ENCODE measurements at regions not wholly inside any gene's neighbourhood (a gene's known extent, or its start where the extent isn't known, plus 50 kb on each side); places are given as distances from the start of the nearest gene placed in this dataset.

DNA sequence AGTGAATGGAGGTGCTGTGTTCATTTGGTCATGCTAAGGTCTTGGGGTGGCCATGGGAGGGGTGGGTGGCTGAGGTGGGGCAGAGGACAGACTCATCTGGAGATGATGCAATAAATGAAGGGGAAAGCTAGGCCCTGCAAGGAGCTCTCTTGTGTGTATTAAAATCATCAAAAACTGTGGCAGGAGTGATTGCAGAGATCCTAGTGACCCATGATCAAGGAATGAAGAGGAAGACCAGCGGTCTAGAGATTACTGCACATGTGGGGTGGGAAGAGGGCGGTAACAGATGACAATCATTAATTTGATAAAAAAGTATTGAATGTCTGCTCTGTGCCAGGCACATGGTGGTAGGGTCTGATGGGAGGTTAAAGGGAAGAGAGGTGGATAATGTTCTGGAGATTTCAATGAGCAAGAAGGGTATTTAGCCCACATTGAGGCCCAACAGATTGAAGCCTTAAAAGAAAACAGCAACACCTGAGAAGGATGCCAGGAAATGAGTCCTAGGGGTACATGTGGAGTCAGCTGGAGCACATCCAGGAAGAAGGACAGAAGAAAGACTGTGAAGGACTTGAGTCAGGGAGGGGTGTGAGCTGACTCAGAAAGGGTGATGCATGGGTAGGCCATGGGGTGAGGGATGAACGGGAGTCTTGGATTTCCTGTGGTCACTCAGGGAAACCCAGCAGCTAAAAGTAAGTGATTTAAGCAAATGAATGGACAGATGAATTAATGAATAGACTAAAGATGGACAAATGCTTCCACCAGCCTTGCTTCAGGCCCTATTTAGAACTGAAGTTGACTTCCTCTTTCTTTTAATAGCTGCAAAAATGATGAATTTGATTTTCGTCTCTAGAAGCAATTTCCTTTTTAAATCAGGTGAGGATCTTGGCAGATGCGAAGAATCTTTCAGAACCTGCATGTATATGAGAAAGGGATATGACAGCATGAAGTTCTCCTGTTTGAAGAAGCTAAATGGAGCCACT, 83.1 kb upstream of the IGFBP3 start:
- no peak for DNase-seq (ENCODE audit: low read depth, low spot score)

DNA sequence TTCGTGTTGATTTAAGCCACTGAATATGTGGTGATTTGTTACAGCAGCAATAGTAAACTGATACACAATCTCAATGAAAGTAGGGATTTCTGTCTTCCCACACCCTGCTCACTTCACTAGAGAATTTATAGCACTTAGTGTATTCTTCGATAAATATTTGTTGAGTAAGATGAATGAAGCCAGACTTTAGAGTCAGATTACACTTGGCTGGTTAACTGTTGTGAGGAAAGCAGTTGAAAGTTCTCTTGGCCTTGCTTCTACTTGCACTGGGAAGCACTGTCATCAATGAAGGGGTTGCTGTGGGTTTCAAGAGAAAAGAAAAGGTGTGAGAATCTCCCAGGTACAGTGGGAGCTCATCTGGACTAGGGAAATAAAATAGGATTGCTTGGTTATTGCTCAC, 82.1 kb upstream of the IGFBP3 start:
- DNase-seq (ENCODE audit: low read depth, low spot score) = no peak

DNA sequence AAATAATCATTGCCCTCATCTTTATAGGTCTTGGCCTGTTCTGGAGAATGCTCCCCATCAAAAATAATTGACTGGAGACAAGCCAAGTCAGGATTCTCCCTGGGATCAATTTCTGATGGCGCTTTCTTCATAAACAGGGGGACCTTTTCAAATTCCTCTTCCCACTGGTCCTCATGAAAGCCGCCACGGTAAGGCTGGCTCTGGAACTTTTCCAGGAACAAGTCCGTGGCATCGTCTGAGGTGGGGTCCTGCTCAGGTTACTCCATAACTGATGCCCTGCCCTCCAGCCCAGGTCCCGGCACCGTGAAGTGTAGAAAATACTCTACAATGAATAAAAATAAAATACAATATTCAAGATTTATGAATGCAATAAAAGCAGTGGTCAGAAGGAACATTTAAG, 79.4 kb upstream of the IGFBP3 start:
- DNase-seq (ENCODE audit: low read depth, low spot score) = no peak

DNA sequence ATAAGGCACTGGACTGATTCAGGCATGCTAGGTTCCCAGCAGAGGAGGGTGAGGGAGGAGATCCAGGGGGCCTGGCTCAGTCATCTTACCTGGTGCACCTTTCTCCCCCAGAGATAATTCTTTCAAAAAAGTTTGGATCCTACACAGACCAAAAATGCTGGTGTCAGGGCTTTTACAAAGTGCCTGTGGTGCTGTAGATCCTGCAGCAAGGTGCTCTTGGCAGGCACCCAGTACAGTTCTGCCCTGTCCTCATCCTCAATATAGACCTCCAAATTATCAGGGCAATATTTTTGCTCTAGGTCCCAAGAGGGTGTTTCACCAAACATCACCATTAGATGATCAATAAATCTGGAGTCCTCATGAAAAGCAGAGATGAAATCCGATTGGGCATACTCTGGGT, 78.5 kb upstream of the IGFBP3 start:
- DNase-seq (ENCODE audit: low read depth, low spot score) = no peak

DNA sequence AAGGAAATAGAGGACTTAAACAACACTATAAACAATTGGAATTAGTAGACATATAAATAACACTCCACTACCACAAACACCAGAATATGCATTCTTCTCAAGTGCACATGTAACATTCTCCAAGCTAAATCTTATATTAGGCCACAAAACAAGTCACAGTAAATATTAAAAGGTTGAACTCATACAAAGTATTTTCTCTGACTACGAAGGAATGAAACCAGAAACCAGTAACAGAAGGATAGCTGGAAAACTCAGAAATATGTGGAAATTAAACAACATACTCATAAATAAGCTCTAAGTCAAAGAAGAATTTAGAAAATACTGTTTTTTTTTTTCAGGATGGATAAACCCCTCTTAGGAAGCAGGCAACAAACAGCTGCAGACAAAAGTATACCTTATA, 77.4 kb upstream of the IGFBP3 start:
- no peak for DNase-seq (ENCODE audit: low read depth, low spot score)

DNA sequence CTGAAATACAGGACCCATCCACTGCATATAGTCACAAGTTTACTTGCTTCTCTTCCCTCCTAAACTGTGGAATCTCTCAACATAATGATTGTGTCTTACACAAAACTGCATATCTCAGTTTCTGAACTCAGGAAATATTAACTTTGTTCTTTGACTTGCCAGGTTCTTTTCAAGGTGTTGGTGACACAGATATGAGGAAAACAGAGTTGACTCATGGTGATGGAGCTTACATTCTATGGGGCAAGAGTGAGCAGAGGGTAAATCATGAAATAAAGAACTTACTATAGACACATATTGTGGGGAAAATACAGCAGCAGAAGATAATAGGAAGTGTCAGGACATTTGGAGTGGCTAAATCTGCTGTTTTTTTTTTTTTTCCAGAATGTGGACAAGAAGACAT, 72.5 kb upstream of the IGFBP3 start:
- DNase-seq (ENCODE audit: low read depth, low spot score) = no peak

DNA sequence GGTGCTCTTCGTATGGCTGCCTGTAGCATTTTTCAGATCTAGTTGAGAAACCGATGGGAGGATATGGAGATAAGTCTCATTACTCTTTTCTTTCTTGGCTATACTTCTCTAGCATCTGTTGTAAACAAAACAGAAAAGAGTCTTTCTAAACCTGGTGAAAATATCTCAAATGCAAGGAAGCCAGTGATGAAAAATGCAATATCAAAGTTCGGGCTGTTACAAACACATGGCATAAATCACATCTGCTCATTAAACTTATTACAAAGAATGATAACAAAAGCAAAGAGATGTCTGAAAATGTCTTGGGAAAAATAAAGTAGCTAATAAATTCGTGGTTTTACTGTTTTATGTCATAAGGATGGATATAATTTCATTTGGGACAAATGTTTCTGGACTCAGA, 71.8 kb upstream of the IGFBP3 start:
- DNase-seq (ENCODE audit: low read depth, low spot score) = no peak

DNA sequence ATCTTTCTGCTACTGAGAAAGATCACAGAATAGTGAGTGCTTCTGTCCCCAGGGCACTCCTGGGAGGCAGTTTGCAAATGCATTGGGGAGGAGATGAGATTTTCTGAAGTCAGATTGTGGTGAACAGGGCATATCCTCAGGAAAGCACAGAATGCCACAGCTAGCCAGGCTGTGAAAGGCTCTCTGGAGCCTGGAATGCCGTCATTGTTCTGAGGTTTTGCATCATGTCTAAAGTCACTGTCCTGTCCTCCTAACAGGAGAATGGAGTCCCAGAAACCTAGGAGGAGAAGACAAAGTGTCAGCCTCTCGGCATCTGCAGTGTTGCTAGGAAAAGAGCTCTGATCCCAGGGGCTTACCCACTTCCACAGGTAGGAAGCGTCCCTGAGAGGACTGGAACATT, 69.2 kb upstream of the IGFBP3 start:
- DNase-seq (ENCODE audit: low read depth, low spot score) = no peak

DNA sequence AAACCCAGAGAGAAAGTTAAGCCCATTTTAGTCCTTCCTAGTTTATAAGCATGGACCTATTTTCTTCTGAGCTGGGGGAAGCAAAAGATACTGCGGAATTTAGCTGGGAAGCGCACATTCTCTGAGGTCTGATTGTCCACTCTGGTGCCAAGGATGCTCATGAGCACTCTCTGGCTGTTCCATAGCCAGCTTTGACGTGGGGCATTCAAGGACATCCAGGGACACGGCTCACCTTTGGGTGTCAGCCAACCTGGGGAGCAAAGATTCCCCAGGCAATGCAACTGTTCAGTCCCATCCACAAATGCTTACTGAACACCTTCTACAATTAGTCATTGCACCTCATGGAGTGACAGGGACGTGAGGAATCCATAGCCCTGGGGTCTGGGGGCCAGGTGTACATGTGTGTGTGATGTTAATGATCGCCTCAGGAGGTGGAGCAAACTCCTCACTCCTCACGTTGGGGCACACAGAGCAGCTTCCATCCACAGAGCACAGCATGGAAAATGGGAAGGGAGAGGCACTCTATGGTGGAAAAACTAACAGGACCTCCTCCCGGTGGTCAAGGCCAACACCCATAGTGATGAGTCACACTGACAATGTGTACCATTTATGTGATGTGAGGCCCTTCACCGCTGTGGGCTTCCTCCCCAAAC, 67.5 kb upstream of the IGFBP3 start:
- DNase-seq (ENCODE audit: low read depth, low spot score) = no peak

DNA sequence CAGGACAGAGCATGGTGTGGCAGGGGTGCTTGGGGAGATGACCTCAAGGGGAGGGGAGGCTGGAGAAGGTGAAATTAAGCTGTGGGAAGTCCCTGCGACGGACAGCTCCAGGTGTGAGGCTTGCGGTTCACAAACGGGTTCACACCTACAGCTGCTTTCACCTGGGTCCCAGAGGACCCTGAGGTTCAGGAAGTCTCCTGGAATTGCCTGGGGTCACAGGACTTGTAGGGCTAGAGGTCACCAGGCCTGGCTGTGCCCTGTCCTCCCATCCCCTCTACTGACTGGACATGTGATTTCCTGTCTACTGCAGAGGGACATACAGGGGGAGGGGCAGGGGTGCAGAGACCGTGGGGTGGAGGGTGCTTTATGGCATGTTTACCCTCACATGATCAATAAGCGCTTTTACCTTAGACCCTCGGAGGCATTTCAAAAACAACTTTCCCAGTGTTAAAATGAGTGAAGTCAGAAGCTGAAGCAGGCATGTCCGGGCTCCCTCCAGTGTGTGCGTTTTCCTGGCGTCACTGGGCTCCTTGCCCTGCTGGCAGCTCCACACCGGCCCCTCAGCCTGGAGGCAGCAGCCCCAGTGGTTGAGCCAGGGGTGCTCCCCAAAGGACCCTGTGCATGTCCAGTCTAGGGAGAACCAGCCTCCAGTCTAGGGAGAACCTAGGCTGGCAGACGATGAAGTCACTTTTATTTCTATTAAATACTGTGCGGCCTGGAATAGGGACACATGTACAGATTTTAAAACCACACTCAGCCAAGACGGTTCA, 66.6 kb upstream of the IGFBP3 start:
- DNase-seq (ENCODE audit: low read depth, low spot score) = no peak

DNA sequence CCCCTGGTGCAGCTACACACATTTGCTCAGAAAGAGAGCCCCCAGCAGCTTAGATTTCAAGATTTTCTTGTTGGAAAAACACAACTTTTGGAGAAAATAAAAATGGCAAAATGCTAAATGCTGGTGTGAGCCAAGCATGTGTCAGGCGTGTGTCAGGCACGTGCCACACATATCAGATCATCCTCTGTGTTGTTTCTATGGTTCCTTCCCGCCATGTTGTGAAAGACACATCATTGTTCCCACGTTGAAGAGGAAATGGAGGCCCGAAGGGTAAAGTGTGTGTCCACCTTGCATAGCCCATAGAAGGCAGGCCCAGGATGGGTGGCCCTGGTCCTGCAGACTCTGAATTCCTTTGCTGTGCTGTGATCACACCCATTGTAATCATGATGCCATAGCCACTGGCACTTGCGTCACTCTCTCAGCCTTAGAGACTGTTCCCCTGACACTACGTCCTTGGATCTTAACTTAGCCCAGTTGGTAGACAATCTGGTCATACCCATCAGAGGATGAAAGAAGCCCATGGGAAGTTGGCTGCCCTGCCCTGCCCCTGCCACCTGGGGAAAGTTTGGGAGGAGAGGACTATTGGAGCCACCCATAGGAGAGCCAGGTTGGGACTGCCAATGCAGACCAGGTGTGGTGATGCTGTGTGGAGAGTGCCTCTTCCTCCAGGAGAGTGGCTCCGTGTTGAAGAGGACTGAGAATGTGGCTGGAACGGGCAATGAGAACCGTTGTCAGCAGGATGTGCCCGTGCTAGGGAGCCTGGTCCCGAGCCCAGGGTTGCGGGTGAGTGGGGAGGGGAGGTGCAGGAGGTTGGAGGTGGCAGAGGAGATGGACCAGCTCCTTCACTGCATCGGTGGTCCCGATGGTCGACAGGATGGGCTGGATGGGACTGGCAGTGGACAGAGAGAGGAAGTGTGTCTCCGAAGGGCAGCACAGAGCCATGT, 65.6 kb upstream of the IGFBP3 start:
- DNase-seq (ENCODE audit: low read depth, low spot score) = no peak

DNA sequence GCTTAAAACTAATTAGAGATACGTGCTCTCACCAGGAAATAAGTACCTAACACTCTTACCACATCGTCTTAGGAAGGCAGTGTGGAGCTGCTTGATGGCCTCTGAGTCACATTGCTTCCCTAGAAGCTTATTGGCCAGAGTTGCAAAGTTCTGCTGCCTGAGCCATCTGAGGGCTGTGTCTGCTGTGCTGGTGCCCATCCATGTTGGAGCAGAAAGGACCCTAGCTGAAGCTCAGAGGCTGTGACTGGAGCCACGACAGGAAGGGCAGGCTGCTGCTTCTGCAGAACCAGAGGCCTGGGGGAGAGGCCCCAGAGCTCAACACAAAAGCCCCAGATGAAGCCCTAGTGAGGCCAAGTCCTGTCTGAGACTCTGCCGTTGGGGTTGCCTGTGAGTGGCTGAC, 64.8 kb upstream of the IGFBP3 start:
- DNase-seq (ENCODE audit: low read depth, low spot score) = no peak

DNA sequence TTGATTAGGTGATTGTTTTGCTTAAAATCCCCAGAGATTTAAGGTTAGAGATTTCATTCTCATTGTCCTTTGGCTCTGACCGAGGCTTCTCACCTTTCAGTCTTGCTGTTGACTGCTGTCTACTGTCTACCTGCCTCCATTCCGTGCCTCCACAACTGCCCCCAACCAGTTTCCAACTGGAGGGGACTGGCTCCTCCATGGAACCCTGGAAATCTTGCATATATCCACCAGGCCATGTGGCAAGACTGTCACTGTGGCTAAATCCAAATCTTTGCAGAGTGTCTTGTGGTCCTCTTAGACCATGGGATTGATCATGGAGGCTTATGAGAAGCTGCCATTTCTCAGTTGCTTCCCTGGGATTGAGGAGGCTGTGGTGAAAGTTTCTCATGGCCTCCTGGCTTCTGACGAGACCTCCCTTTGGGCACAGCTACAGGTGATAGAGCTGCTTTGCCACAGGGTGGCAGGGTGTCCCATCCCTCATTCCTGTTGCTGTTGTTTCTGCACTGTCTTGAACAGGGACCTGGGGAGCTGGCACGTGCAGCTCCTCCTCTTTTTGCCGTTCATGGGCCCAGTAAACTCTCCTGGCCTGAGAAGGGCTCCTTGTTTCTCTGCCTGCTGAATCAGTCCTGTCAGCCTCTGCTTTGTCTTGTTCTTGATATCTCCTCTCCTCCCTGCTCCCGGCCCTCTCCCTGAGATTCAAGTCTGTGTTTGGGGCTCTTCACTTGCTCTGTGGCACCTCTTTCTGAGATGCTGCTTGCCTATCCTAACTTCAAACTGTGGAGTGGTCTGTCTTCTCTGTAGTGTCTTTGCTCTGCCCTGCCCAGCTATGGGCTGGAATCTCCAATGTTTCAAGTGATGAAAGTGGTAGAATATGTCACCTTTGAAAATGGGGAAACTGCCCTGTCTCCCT, 63.6 kb upstream of the IGFBP3 start:
- no peak for DNase-seq (ENCODE audit: low read depth, low spot score)

DNA sequence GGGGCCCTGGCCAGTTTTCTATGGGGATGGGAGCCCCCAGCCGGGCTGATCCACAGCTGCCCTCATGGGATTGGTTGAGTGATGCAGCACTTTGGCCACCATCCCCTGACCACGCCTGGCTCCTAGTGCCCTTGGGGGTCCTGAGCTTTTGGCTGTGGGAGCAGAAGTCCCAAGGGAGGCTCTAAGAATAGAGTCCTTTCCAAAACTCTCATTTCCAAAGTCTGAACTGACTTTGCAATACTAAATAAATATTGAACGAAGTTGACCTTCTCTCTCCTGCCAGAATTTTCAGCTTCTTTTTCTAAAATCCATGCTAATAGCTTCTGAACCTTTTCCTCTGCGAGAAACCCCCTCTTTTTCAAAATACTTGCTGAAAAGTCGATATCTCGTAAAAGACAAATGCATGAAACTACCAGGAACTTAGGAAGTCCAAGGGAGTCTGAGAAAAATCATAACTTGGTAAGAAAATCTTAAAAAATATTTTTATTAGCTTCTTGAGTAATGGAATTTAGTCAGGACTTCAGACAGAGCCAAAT, 62.7 kb upstream of the IGFBP3 start:
- no peak for DNase-seq (ENCODE audit: low read depth, low spot score)

DNA sequence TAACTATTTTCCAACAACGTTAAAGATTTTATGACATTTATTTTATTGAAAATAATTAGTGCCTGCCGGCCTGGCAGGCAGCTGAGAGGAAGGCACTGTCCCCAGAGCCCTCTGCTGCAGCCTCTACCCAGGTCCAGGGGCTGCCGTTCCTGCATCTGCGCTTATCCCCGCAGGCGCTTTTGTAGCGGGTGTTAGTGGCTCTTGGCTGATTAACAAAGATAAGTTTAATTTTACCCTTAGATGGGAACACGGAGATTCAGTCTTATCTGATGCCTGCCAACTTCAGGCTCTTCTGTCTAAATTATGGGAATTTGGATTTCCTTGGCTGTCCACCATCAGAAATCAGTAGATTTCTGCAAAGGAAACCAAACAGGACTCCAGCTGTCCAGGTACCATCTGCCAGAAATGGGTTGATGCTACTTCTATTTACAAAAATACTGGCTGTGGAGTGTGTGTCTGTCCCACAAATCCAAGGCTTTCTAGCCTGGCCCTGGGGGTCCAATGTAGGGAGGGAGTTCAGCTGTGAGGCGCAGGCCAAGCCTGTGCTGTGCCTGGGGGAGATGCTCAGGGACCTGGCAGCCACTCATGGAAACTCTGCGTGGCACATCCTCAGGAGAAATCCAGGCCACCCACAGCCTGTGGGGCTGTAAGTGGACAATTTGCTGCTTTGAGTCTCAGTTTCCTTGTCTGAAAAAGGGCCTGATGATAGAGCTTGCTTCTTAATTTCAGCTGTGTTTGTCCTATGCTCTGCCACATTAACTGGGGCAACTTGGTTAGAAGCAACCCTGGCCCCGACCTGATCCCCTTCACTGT, 62.0 kb upstream of the IGFBP3 start:
- no peak for DNase-seq (ENCODE audit: low read depth, low spot score)

DNA sequence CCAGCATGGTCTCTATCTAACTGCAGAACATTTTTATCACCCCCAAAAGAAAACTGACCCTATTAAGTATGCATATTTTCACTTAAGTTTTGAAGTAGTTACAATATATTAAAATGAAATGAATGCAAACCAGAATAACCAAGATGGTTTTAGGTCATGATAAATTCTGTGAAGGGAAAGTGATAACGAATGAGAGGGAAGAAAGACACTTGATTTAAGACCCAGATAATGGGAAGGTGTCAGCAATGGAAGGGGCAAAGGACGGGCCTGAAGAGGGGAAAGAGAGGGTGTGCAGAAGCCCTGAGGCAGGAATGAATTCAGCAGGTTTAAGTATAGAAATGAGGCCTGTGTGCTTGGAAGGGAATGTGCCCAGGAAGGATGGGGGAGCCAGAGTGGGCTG, 61.1 kb upstream of the IGFBP3 start:
- DNase-seq (ENCODE audit: low read depth, low spot score) = no peak

DNA sequence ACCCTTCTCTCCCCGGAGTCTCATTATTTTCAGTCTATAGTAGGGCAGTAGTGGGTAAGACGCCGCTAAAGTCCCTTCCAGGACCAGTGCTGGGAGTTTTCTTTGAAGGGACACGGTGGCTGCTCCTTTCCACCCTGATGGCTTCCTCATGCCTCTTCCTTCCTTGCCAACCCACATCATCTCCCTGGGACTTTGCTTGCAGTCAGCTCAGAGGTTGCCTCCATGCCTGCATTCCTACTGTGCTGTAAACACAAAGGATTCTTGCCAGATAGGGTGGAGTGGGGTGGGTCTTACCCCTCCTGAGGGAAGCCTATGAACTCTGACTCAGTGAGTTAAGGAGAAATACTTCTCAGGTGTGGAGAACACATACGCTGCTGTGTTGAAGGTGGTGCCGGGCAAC, 59.9 kb upstream of the IGFBP3 start:
- no peak for DNase-seq (ENCODE audit: low read depth, low spot score)

DNA sequence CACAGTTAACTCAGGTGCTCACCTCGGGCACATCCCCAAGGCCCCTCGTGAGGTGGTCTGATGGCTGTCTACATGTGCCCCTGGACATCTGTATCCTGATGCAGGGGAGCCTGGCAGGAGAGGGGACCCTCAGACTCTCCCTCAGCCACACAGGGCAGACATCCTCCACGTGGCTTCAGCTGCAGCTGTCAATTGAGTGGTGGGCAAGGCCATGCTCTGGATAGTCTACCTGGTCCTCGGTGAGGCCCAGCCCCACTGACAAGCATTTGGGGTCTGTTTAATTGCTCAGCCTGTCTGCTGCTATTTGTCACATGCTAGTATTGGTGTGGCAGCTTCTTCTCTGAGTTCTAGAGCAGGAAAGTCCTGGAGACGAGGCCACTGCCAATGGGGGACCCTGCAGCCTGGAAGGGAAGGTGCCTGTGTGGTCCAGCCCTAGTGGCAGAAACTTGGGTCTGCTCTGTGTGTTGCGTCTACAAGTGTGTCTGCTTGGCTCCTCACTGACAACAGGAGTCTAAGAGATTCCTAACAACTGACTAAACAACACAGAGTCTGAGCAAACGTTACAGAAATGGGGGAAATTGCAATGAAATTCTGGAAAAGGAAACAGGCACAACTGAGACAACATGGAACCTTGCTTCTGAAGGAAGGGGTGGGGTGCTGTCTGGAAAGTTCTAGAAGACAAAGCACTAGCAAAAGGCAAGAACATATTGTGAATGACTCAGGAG, 59.3 kb upstream of the IGFBP3 start:
- no peak for DNase-seq (ENCODE audit: low read depth, low spot score)

All from pulmonary artery endothelial cell (primary cell).